ENCODE measurements at regions not wholly inside any gene's neighbourhood (a gene's known extent, or its start where the extent isn't known, plus 50 kb on each side); places are given as distances from the start of the nearest gene placed in this dataset.

- TF ChIP-seq CTCF (conservative IDR thresholded peaks at IDR 0.05; ENCODE audit: low read depth, low read length) (no peak), EZH2 (IDR thresholded peaks at IDR 0.05; ENCODE audit: borderline replicate concordance, low read depth, low read length, poor library complexity, severe bottlenecking) (no peak)
Measured at GRCh38 chr12:107526555-107527180, 158.9 kb upstream of the PWP1 start.
